Mucosa of descending colon (tissue), 3 donors: ENCODE measurements at regions not wholly inside any gene's neighbourhood (a gene's known extent, or its start where the extent isn't known, plus 50 kb on each side); places are given as distances from the start of the nearest gene placed in this dataset.

Experiments
- ATAC-seq: fragments of 200-7000 bp; cut with Tn5 transposase; one replicate; pipeline ENCODE4 v1.9.1; 2020; ENCODE audit warnings: mild to moderate bottlenecking, moderate library complexity
- DNase-seq, 3 donors: peaks; one replicate each; pipeline ENCODE4 v3.0.0-alpha.2; 2020
- H3K36me3 ChIP-seq: fragments of 200-600 bp; one replicate; pipeline ENCODE4 v1.8.0; 2021; ENCODE audit warnings: low read depth, mild to moderate bottlenecking
- H3K4me1 ChIP-seq: fragments of 200-600 bp; one replicate; pipeline ENCODE4 v1.8.0; 2021; ENCODE audit warnings: low read depth, mild to moderate bottlenecking
- H3K4me3 ChIP-seq: fragments of 200-600 bp; one replicate; pipeline ENCODE4 v1.8.0; 2021; ENCODE audit warnings: mild to moderate bottlenecking
- H3K9me3 ChIP-seq: fragments of 200-600 bp; one replicate; pipeline ENCODE4 v1.8.0; 2021; ENCODE audit warnings: mild to moderate bottlenecking
- CTCF ChIP-seq: fragments of 200-600 bp; IDR thresholded peaks from one replicate; pipeline ENCODE4 v1.8.0; 2022; ENCODE audit warnings: antibody characterized with exemption, mild to moderate bottlenecking
- intact Hi-C, 2 donors: fragments of 100-400 bp; cut with DNase I in 1 of 2; cut with micrococcal nuclease in 1 of 2; formaldehyde crosslinking; loops; one replicate each; pipeline versions ENCODE4 v1.11.0 to v1.11.1; 2022; cut with DNase I, micrococcal nuclease
- donor health status: DM: no; HTN: no; CAD: no; lungs with moderate emphysema.
- donor health status: DM: no; HTN: no; CAD: no.
- donor health status: DM: no; HTN: yes; CAD: no.

- Histone ChIP-seq H3K36me3 (no peaks in the 10 kb centered on the region), H3K4me3 (no peak overlapping the region), H3K9me3 (no peaks in the 10 kb centered on the region), H3K4me1 (peaks cover 11% of the 10 kb centered on the region)
- TF ChIP-seq CTCF: no peak
- no peak for DNase-seq
- ATAC-seq: no peak
- intact Hi-C loops: no loop called here
Observed at GRCh38 chr2:16008331-16008850, 68.0 kb downstream of the MYCN start.

- ATAC-seq (no peak), DNase-seq (no peak)
- H3K9me3 ChIP-seq: no peaks in the 10 kb centered on the region
- peaks cover under 1% of the 10 kb centered on the region for H3K4me1 ChIP-seq
- no peak for TF ChIP-seq CTCF
- intact Hi-C loops: no loop called here
- H3K4me3 ChIP-seq: no peak overlapping the region
- H3K36me3 ChIP-seq: no peaks in the 10 kb centered on the region
Observed at GRCh38 chr2:16007167-16007934, 67.0 kb downstream of the MYCN start.

- intact Hi-C loops: no loop called here
- H3K9me3 ChIP-seq: no peaks in the 10 kb centered on the region
- H3K4me3 ChIP-seq: no peak overlapping the region
- DNase-seq (peak; percentile 39 to 60 (median 58)), ATAC-seq (peak; percentile 86)
- TF ChIP-seq CTCF: no peak
- no peaks in the 10 kb centered on the region for H3K4me1 ChIP-seq
- H3K36me3 ChIP-seq: no peaks in the 10 kb centered on the region
Observed at GRCh38 chr2:16006537-16007166, 66.3 kb downstream of the MYCN start.

- Histone ChIP-seq H3K9me3 (no peaks in the 10 kb centered on the region), H3K4me1 (no peaks in the 10 kb centered on the region), H3K36me3 (no peaks in the 10 kb centered on the region), H3K4me3 (no peak overlapping the region)
- TF ChIP-seq CTCF: no peak
- DNase-seq (no peak), ATAC-seq (peak; percentile 98)
- intact Hi-C loops: no loop called here
Observed at GRCh38 chr2:16005816-16006536, 65.6 kb downstream of the MYCN start.

- no peak for DNase-seq
- TF ChIP-seq CTCF: no peak
- Histone ChIP-seq H3K4me3 (no peak overlapping the region), H3K9me3 (no peaks in the 10 kb centered on the region), H3K4me1 (no peaks in the 10 kb centered on the region), H3K36me3 (no peaks in the 10 kb centered on the region)
- no peak for ATAC-seq
- intact Hi-C loops: no loop called here
Observed at GRCh38 chr2:16005389-16005788, 65.0 kb downstream of the MYCN start.
